ENCODE measurements at regions not wholly inside any gene's neighbourhood (a gene's known extent, or its start where the extent isn't known, plus 50 kb on each side); places are given as distances from the start of the nearest gene placed in this dataset.
"Not testable (repeated sequence)": the region's sequence is repeated elsewhere in the genome, so short reads cannot be mapped to it uniquely, and the experiment has no call there.

- Histone ChIP-seq H3K79me2 (ENCODE audit: insufficient read depth, low read depth) (no peaks in the 10 kb centered on the region), H3K4me3 (IDR thresholded peaks at IDR 0.05; ENCODE audit: insufficient read depth, low read depth, low read length) (no peak overlapping the region), H4K20me1 (ENCODE audit: insufficient read depth) (no peaks in the 10 kb centered on the region), H2AFZ (ENCODE audit: low read depth) (no peak overlapping the region), H3K4me1 (ENCODE audit: low read depth, poor library complexity, severe bottlenecking) (no peaks in the 10 kb centered on the region), H3K27me3 (ENCODE audit: insufficient read depth, low read depth) (no peaks in the 10 kb centered on the region), H3K36me3 (ENCODE audit: insufficient read depth) (no peaks in the 10 kb centered on the region), H3K27ac (no peak overlapping the region), H3K9ac (no peak overlapping the region), H3K4me2 (no peak overlapping the region)
- no peak for TF ChIP-seq CTCF (conservative IDR thresholded peaks at IDR 0.05; ENCODE audit: low read depth, low read length)
Measured at GRCh38 chr2:132255714-132256113, 94.0 kb upstream of the ANKRD30BL start.

GRCh38 chr2:132256251-132256902, 94.6 kb upstream of the ANKRD30BL start:
- no peaks in the 10 kb centered on the region for H3K79me2 ChIP-seq (ENCODE audit: insufficient read depth, low read depth)
- no peak overlapping the region for H3K27ac ChIP-seq
- H3K9ac ChIP-seq: no peak overlapping the region
- H3K4me2 ChIP-seq: no peak overlapping the region
- no peak for TF ChIP-seq CTCF (conservative IDR thresholded peaks at IDR 0.05; ENCODE audit: low read depth, low read length)
- no peaks in the 10 kb centered on the region for H3K4me1 ChIP-seq (ENCODE audit: low read depth, poor library complexity, severe bottlenecking)
- no peaks in the 10 kb centered on the region for H3K36me3 ChIP-seq (ENCODE audit: insufficient read depth)
- no peaks in the 10 kb centered on the region for H4K20me1 ChIP-seq (ENCODE audit: insufficient read depth)
- no peaks in the 10 kb centered on the region for H3K27me3 ChIP-seq (ENCODE audit: insufficient read depth, low read depth)
- H2AFZ ChIP-seq (ENCODE audit: low read depth): no peak overlapping the region
- H3K4me3 ChIP-seq (IDR thresholded peaks at IDR 0.05; ENCODE audit: insufficient read depth, low read depth, low read length): no peak overlapping the region

GRCh38 chr2:132256903-132257300, 95.2 kb upstream of the ANKRD30BL start:
- not testable (repeated sequence) for H3K36me3 ChIP-seq (ENCODE audit: insufficient read depth); H3K27ac ChIP-seq; H4K20me1 ChIP-seq (ENCODE audit: insufficient read depth); H3K4me2 ChIP-seq; H3K4me1 ChIP-seq (ENCODE audit: low read depth, poor library complexity, severe bottlenecking); H3K27me3 ChIP-seq (ENCODE audit: insufficient read depth, low read depth); H3K9ac ChIP-seq; H2AFZ ChIP-seq (ENCODE audit: low read depth); H3K4me3 ChIP-seq (IDR thresholded peaks at IDR 0.05; ENCODE audit: insufficient read depth, low read depth, low read length); H3K79me2 ChIP-seq (ENCODE audit: insufficient read depth, low read depth)

GRCh38 chr2:132257301-132258171, 95.8 kb upstream of the ANKRD30BL start:
- H3K4me1 ChIP-seq (ENCODE audit: low read depth, poor library complexity, severe bottlenecking); H3K79me2 ChIP-seq (ENCODE audit: insufficient read depth, low read depth); H3K36me3 ChIP-seq (ENCODE audit: insufficient read depth); H3K4me3 ChIP-seq (IDR thresholded peaks at IDR 0.05; ENCODE audit: insufficient read depth, low read depth, low read length); H2AFZ ChIP-seq (ENCODE audit: low read depth); H3K27ac ChIP-seq; H3K27me3 ChIP-seq (ENCODE audit: insufficient read depth, low read depth); H4K20me1 ChIP-seq (ENCODE audit: insufficient read depth); H3K4me2 ChIP-seq; H3K9ac ChIP-seq: not testable (repeated sequence)

GRCh38 chr2:132259276-132259675, 97.5 kb upstream of the ANKRD30BL start:
- not testable (repeated sequence) for H2AFZ ChIP-seq (ENCODE audit: low read depth); H3K4me3 ChIP-seq (IDR thresholded peaks at IDR 0.05; ENCODE audit: insufficient read depth, low read depth, low read length); H3K36me3 ChIP-seq (ENCODE audit: insufficient read depth); H3K79me2 ChIP-seq (ENCODE audit: insufficient read depth, low read depth); H3K27ac ChIP-seq; H3K4me1 ChIP-seq (ENCODE audit: low read depth, poor library complexity, severe bottlenecking); H3K27me3 ChIP-seq (ENCODE audit: insufficient read depth, low read depth); H3K4me2 ChIP-seq; H3K9ac ChIP-seq; H4K20me1 ChIP-seq (ENCODE audit: insufficient read depth)

GRCh38 chr2:132265595-132265994, 103.8 kb upstream of the ANKRD30BL start:
- H3K27ac ChIP-seq: peak overlapping the region; percentile 98; the same call in 1 of the 2 replicates
- not testable (repeated sequence) for H2AFZ ChIP-seq (ENCODE audit: low read depth); H3K79me2 ChIP-seq (ENCODE audit: insufficient read depth, low read depth); H3K4me3 ChIP-seq (IDR thresholded peaks at IDR 0.05; ENCODE audit: insufficient read depth, low read depth, low read length); H4K20me1 ChIP-seq (ENCODE audit: insufficient read depth); H3K36me3 ChIP-seq (ENCODE audit: insufficient read depth); H3K27me3 ChIP-seq (ENCODE audit: insufficient read depth, low read depth); H3K9ac ChIP-seq
- H3K4me1 ChIP-seq (ENCODE audit: low read depth, poor library complexity, severe bottlenecking): peaks cover 24% of the 10 kb centered on the region
- peak overlapping the region; percentile 88; the same call in 1 of the 2 replicates for H3K4me2 ChIP-seq

All from KMS-11 (cell line).